Mucosa of descending colon (tissue), 3 donors: ENCODE measurements at regions not wholly inside any gene's neighbourhood (a gene's known extent, or its start where the extent isn't known, plus 50 kb on each side); places are given as distances from the start of the nearest gene placed in this dataset.

ENCODE experiments used
- ATAC-seq: fragments of 200-7000 bp; cut with Tn5 transposase; one replicate; pipeline ENCODE4 v1.9.1; 2020; ENCODE audit warnings: mild to moderate bottlenecking, moderate library complexity
- DNase-seq, 3 donors: peaks; one replicate each; pipeline ENCODE4 v3.0.0-alpha.2; 2020
- H3K36me3 ChIP-seq: fragments of 200-600 bp; one replicate; pipeline ENCODE4 v1.8.0; 2021; ENCODE audit warnings: low read depth, mild to moderate bottlenecking
- H3K4me1 ChIP-seq: fragments of 200-600 bp; one replicate; pipeline ENCODE4 v1.8.0; 2021; ENCODE audit warnings: low read depth, mild to moderate bottlenecking
- H3K4me3 ChIP-seq: fragments of 200-600 bp; one replicate; pipeline ENCODE4 v1.8.0; 2021; ENCODE audit warnings: mild to moderate bottlenecking
- H3K9me3 ChIP-seq: fragments of 200-600 bp; one replicate; pipeline ENCODE4 v1.8.0; 2021; ENCODE audit warnings: mild to moderate bottlenecking
- CTCF ChIP-seq: fragments of 200-600 bp; IDR thresholded peaks from one replicate; pipeline ENCODE4 v1.8.0; 2022; ENCODE audit warnings: antibody characterized with exemption, mild to moderate bottlenecking
- intact Hi-C, 2 donors: fragments of 100-400 bp; cut with DNase I in 1 of 2; cut with micrococcal nuclease in 1 of 2; formaldehyde crosslinking; loops; one replicate each; pipeline versions ENCODE4 v1.11.0 to v1.11.1; 2022; cut with DNase I, micrococcal nuclease
- donor health status: DM: no; HTN: no; CAD: no; lungs with moderate emphysema.
- donor health status: DM: no; HTN: no; CAD: no.
- donor health status: DM: no; HTN: yes; CAD: no.

- no peak for TF ChIP-seq CTCF
- Histone ChIP-seq H3K4me1 (no peaks in the 10 kb centered on the region), H3K4me3 (no peak overlapping the region), H3K36me3 (no peaks in the 10 kb centered on the region), H3K9me3 (no peaks in the 10 kb centered on the region)
- ATAC-seq (peak; percentile 75), DNase-seq (peak in 1 of 3 donors; percentile 49)
- intact Hi-C loops: no loop called here
Observed at GRCh38 chr1:94648225-94649007, 106.9 kb upstream of the F3 start.

GRCh38 chr1:94646786-94647555 lies 105.4 kb upstream of the F3 start:
- no peak for DNase-seq
- intact Hi-C loops: no loop called here
- H3K9me3 ChIP-seq: no peaks in the 10 kb centered on the region
- no peak for TF ChIP-seq CTCF
- H3K36me3 ChIP-seq: no peaks in the 10 kb centered on the region
- H3K4me3 ChIP-seq: no peak overlapping the region
- H3K4me1 ChIP-seq: no peaks in the 10 kb centered on the region
- ATAC-seq: no peak

- intact Hi-C loops: no loop called here
- Histone ChIP-seq H3K4me3 (no peak overlapping the region), H3K36me3 (no peaks in the 10 kb centered on the region), H3K9me3 (no peaks in the 10 kb centered on the region), H3K4me1 (no peaks in the 10 kb centered on the region)
- no peak for DNase-seq
- ATAC-seq: no peak
- TF ChIP-seq CTCF: no peak
Observed at GRCh38 chr1:94646141-94646643, 104.6 kb upstream of the F3 start.

- DNase-seq: no peak
- Histone ChIP-seq H3K36me3 (no peaks in the 10 kb centered on the region), H3K4me1 (no peaks in the 10 kb centered on the region), H3K4me3 (no peak overlapping the region), H3K9me3 (no peaks in the 10 kb centered on the region)
- no peak for TF ChIP-seq CTCF
- ATAC-seq: peak; percentile 40
- intact Hi-C loops: no loop called here
Observed at GRCh38 chr1:94644352-94644751, 102.8 kb upstream of the F3 start.

GRCh38 chr1:94643819-94644218 lies 102.3 kb upstream of the F3 start:
- no peak for TF ChIP-seq CTCF
- no peak for ATAC-seq
- no peak for DNase-seq
- Histone ChIP-seq H3K4me3 (no peak overlapping the region), H3K4me1 (no peaks in the 10 kb centered on the region), H3K9me3 (no peaks in the 10 kb centered on the region), H3K36me3 (no peaks in the 10 kb centered on the region)
- intact Hi-C loops: no loop called here
